IMR-90 (cell line): ENCODE measurements at regions not wholly inside any gene's neighbourhood (a gene's known extent, or its start where the extent isn't known, plus 50 kb on each side); places are given as distances from the start of the nearest gene placed in this dataset.

Experiments used
- ATAC-seq: fragments of 200-7000 bp; cut with Tn5 transposase; 2 replicates; pipeline ENCODE4 v1.9.1; 2020; ENCODE audit warnings: low read depth, mild to moderate bottlenecking, moderate library complexity
- BruUV-seq: library from RNA; stranded (reverse); fragments of 400-500 nt; replicated peaks from 2 replicates; lab custom pipeline; 2021; lab: Mats Ljungman, UMichigan
- CTCF ChIA-PET: fragments of 300-600 bp; formaldehyde crosslinking; extraction: SDS; loops from one replicate; lab custom pipeline; 2021; ENCODE audit warnings: antibody characterized with exemption; lab: Yijun Ruan, JAX
- POLR2A ChIA-PET: fragments of 300-600 bp; sonication (Branson Sonifier 250); formaldehyde crosslinking; loops from one replicate; lab custom pipeline; 2022; ENCODE audit warnings: antibody characterized with exemption; ENCODE audit not compliant: unreplicated experiment; lab: Charles Lee
- DNase-seq: peaks from one replicate; pipeline ENCODE4 v3.0.0; 2013
- H2AFZ ChIP-seq: replicated peaks from 2 replicates; pipeline ENCODE3; 2013; ENCODE audit warnings: low read length, mild to moderate bottlenecking; ENCODE audit not compliant: poor library complexity
- H2AK5ac ChIP-seq: 2 replicates; pipeline ENCODE4 v1.6.1; 2013; ENCODE audit warnings: low read depth, low read length, inconsistent platforms
- H2AK9ac ChIP-seq: replicated peaks from 2 replicates; pipeline ENCODE3; 2013; ENCODE audit warnings: mild to moderate bottlenecking, low read depth, low read length, moderate library complexity; ENCODE audit not compliant: poor library complexity
- H2BK120ac ChIP-seq: 2 replicates; pipeline ENCODE4 v1.6.1; 2013; ENCODE audit warnings: low read depth, low read length, inconsistent platforms
- H2BK15ac ChIP-seq: 3 replicates; pipeline ENCODE4 v1.6.1; 2013; ENCODE audit warnings: low read depth, low read length, inconsistent platforms
- H2BK20ac ChIP-seq: 2 replicates; pipeline ENCODE4 v1.6.1; 2013; ENCODE audit warnings: low read depth, mild to moderate bottlenecking, inconsistent platforms, low read length, moderate library complexity
- H2BK5ac ChIP-seq: 2 replicates; pipeline ENCODE4 v1.6.1; 2013; ENCODE audit warnings: mild to moderate bottlenecking, low read depth, low read length, inconsistent platforms; ENCODE audit not compliant: poor library complexity, severe bottlenecking
- H3K14ac ChIP-seq: replicated peaks from 2 replicates; pipeline ENCODE4 v1.6.1; 2013; ENCODE audit warnings: low read depth, low read length, inconsistent platforms
- H3K18ac ChIP-seq: 2 replicates; pipeline ENCODE4 v1.6.1; 2013; ENCODE audit warnings: low read depth, low read length, control low read depth
- H3K23ac ChIP-seq: 2 replicates; pipeline ENCODE4 v1.6.1; 2013; ENCODE audit warnings: low read depth, low read length, inconsistent platforms
- H3K27ac ChIP-seq: 2 replicates; pipeline ENCODE4 v1.5.1; 2013; ENCODE audit warnings: mild to moderate bottlenecking, control low read depth, low read length; ENCODE audit not compliant: insufficient read depth
- H3K27me3 ChIP-seq: 2 replicates; pipeline ENCODE4 v1.6.1; 2013; ENCODE audit warnings: low read length; ENCODE audit not compliant: control insufficient read depth, insufficient read depth
- H3K36me3 ChIP-seq: 2 replicates; pipeline ENCODE4 v1.6.1; 2013; ENCODE audit warnings: low read length, mixed read lengths; ENCODE audit not compliant: control insufficient read depth, insufficient read depth
- H3K4ac ChIP-seq: 2 replicates; pipeline ENCODE4 v1.6.1; 2013; ENCODE audit warnings: low read depth, low read length, inconsistent platforms
- H3K4me1 ChIP-seq: 2 replicates; pipeline ENCODE4 v1.6.1; 2013; ENCODE audit warnings: low read length, mixed read lengths; ENCODE audit not compliant: control insufficient read depth, insufficient read depth
- H3K4me2 ChIP-seq: 2 replicates; pipeline ENCODE4 v1.6.1; 2013; ENCODE audit warnings: low read depth, mild to moderate bottlenecking, control low read depth, low read length, moderate library complexity
- H3K4me3 ChIP-seq: 2 replicates; pipeline ENCODE4 v1.5.1; 2013; ENCODE audit warnings: low read depth, mild to moderate bottlenecking, control low read depth, low read length, moderate library complexity; ENCODE audit not compliant: insufficient read depth
- H3K56ac ChIP-seq: 2 replicates; pipeline ENCODE4 v1.6.1; 2013; ENCODE audit warnings: low read length, inconsistent platforms; ENCODE audit not compliant: insufficient read depth; ENCODE audit errors: extremely low read depth
- H3K79me1 ChIP-seq, 2 experiments: 2 replicates each; pipeline ENCODE4 v1.6.1; 2013; ENCODE audit warnings: low read length in 2 of 2, inconsistent platforms in 1 of 2, low read depth in 1 of 2
- H3K9ac ChIP-seq: 2 replicates; pipeline ENCODE4 v1.6.1; 2013; ENCODE audit warnings: low read depth, low read length, control low read depth
- H3K9me1 ChIP-seq: 2 replicates; pipeline ENCODE4 v1.6.1; 2013; ENCODE audit warnings: low read length, inconsistent platforms; ENCODE audit not compliant: insufficient read depth
- H3K9me3 ChIP-seq: 2 replicates; pipeline ENCODE4 v1.6.1; 2013; ENCODE audit warnings: low read length; ENCODE audit not compliant: control insufficient read depth, insufficient read depth
- H4K20me1 ChIP-seq: 2 replicates; pipeline ENCODE4 v1.6.1; 2013; ENCODE audit warnings: low read length, inconsistent platforms; ENCODE audit not compliant: insufficient read depth
- H4K5ac ChIP-seq: 2 replicates; pipeline ENCODE4 v1.6.1; 2013; ENCODE audit warnings: mild to moderate bottlenecking, low read depth, low read length, control low read depth
- H4K8ac ChIP-seq, 2 experiments: 2 replicates each; pipeline ENCODE4 v1.6.1; 2013; ENCODE audit warnings: low read depth in 2 of 2, low read length in 2 of 2, control low read depth in 1 of 2, inconsistent platforms in 1 of 2
- H4K91ac ChIP-seq: 2 replicates; pipeline ENCODE4 v1.6.1; 2013; ENCODE audit warnings: low read depth, low read length, inconsistent platforms; ENCODE audit not compliant: insufficient read depth
- MXI1 ChIP-seq: IDR thresholded peaks from 2 replicates; pipeline ENCODE4 v1.6.1; 2012; ENCODE audit warnings: low read depth, mild to moderate bottlenecking, low read length, moderate library complexity, borderline replicate concordance
- NFE2L2 ChIP-seq: fragments of 150-350 bp; IDR thresholded peaks from 2 replicates; pipeline ENCODE4 v1.6.1; 2016; ENCODE audit warnings: low read depth, mild to moderate bottlenecking, low read length
- WGBS, 2 experiments: methylation state at CpG; one replicate each; pipeline versions ENCODE4 v1.1.5 to v1.1.7; 2013; ENCODE audit warnings: missing lambda C conversion rate in 2 of 2; ENCODE audit not compliant: insufficient read length in 1 of 2; ENCODE audit errors: extremely low coverage in 2 of 2; 5-methylcytosine and 5-hydroxymethylcytosine counted together
- dilution Hi-C: fragments of 300-500 bp; cut with HindIII; formaldehyde crosslinking; loops from one replicate; pipeline ENCODE4 v1.14.3; 2018; ENCODE audit warnings: low sequenced_read_pairs; ENCODE audit not compliant: unreplicated experiment
- in situ Hi-C: fragments of 300-500 bp; cut with MboI; formaldehyde crosslinking; loops from 3 replicates; pipeline ENCODE4 v1.14.3; 2019; ENCODE audit warnings: low sequenced_read_pairs, inconsistent platforms, mixed read lengths
- intact Hi-C: fragments of 100-400 bp; cut with micrococcal nuclease; formaldehyde crosslinking; loops from 2 replicates; pipeline ENCODE4 v1.10.0; 2022

- ATAC-seq (no peak), DNase-seq (no peak)
- Histone ChIP-seq H3K9ac (no peak overlapping the region), H3K36me3 (no peaks in the 10 kb centered on the region), H3K14ac (no peak overlapping the region), H3K27ac (no peak overlapping the region), H4K8ac (no peak overlapping the region), H3K9me3 (no peaks in the 10 kb centered on the region), H2BK5ac (no peak overlapping the region), H2BK120ac (no peak overlapping the region), H4K91ac (no peak overlapping the region), H3K4me1 (no peaks in the 10 kb centered on the region), H3K4ac (no peak overlapping the region), H3K4me2 (no peak overlapping the region), H4K20me1 (no peaks in the 10 kb centered on the region), H2AK9ac (no peak overlapping the region), H4K5ac (no peak overlapping the region), H2BK15ac (no peak overlapping the region), H2AK5ac (no peak overlapping the region), H3K56ac (no peak overlapping the region), H3K9me1 (no peaks in the 10 kb centered on the region), H3K27me3 (no peaks in the 10 kb centered on the region), H3K4me3 (no peak overlapping the region), H2BK20ac (no peak overlapping the region), H3K18ac (no peak overlapping the region), H3K79me1 (no peaks in the 10 kb centered on the region), H2AFZ (no peak overlapping the region), H3K23ac (no peak overlapping the region)
- intact Hi-C loops (no loop called here), dilution Hi-C loops (no loop called here), in situ Hi-C loops (no loop called here)
- ChIA-PET POLR2A (no interaction called here), CTCF (no interaction called here)
- no TSS peak for BruUV-seq
- no CpG with 5 or more reads among the region's 6 CpGs for WGBS, 2 experiments
- TF ChIP-seq NFE2L2: no peak
- no peak for TF ChIP-seq MXI1
These were observed 179.0 kb downstream of the ADGRA3 start for GRCh38 chr4:22336822-22337221.
